Stimulated activated CD4-positive, alpha-beta T cell treated with anti-CD3 and anti-CD28 coated beads, TNF-alpha, amount 100 ng/mL, for 1 hour (primary cell): ENCODE measurements at regions not wholly inside any gene's neighbourhood (a gene's known extent, or its start where the extent isn't known, plus 50 kb on each side); places are given as distances from the start of the nearest gene placed in this dataset.
"Not testable (repeated sequence)": the region's sequence is repeated elsewhere in the genome, so short reads cannot be mapped to it uniquely, and the experiment has no call there.

Experiments used
- DNase-seq, 3 donors: peaks; one replicate each; pipeline ENCODE4 v3.0.0-alpha.2; 2020; ENCODE audit warnings: low read depth in 3 of 3, low spot score in 1 of 3

DNA sequence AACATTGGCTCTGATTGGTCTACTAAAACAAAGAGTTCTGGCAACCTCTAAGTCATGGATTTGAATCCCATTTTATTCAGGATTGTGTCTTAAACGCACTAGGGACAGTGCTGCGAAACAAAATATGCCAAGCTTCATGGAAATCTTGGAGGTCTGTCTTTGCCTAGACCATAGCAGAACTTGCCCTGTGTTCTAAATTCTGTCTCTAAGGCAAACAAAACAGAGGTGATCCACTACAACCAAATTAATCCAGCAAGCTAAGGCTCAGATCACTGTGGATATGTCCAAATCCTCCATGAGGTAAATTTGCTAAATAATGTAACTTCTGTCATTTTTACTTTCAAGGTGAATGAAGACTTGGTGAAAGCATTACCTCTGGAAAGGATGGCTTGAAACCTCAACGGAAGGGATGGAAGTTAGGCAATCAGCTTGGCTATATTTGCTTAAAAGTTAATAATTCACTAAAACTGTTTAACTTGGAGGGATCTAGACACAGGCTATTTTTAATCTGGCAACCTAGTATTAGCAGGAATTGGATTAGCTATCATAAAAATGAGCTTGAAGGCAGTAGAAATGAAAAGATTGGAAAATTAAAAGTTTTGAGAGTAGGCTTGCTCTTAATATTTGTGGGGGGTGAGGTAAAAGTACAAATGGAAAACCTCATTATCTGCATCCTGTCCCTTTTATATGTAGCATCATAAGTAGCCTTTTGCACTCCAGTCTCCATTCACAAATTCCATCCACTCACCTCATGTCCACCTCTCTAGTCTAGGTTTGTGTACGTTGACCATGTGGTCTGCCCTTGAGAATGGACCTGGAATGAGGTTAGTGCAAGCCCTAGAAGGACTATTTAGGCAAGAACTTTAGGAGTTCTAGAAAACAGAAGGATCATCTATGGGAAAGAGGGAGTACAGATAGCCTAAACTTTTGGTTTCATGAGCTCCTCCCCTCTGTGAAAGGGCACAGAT, 176.2 kb downstream of the SMC2 start:
- no peak for DNase-seq

GRCh38 chr9:104276709-104277245, 182.7 kb downstream of the SMC2 start:
- no peak for DNase-seq

GRCh38 chr9:104278929-104279496, 184.9 kb downstream of the SMC2 start:
- no peak for DNase-seq

DNA sequence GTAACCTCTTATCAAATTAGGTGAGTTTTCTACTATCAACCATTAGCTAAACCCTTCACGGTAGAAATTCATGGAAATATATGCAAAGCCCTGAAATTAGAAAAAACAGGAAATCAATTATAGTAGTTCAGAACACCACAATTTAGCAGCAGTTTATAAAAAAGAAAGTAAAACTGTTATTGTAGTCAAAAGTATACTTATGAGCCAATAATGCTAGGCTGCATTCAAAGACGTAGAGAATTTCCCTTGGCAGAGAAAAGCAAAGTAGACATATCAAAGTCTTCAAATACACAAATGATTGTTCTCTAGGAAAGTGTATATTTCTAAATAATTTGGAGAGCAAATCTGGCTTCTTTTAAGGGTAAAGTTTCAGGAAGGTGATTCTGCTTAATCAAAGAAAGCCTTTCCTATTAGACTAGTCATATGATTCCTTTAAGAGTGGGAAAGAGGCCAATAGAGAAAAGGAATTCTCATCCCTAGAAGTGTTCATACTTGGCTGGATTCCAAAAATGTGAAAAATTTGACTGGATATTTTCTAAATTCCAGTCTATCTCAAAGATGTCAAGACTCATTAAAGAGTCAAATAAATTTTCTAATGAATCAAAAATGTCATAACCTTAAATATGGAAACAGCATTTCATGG, 185.5 kb downstream of the SMC2 start:
- no peak for DNase-seq

GRCh38 chr9:104280178-104280560, 186.1 kb downstream of the SMC2 start:
- DNase-seq, result no peak

- no peak for DNase-seq
Measured at GRCh38 chr9:104280711-104281110, 186.6 kb downstream of the SMC2 start.

- no peak for DNase-seq
Measured at GRCh38 chr9:104286187-104286586, 192.1 kb downstream of the SMC2 start.

DNA sequence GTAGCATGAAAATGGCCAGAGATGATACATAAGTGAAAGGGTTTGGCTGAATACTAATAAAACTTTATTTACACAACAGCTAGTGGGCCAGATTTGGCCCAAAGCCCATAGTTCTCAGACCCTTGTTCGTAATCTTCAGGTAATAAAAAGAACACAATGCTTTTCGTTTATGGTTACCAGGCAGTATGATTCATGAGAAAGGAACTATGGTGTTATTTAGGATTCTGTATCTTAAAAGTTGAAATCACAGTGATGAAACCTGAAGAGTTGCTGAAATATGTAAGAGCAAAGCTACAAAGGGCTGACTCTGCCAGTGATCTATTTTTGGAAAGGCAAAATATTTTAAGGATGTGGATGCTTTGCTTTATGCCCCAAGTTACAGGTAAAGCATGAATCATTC, 192.7 kb downstream of the SMC2 start:
- no peak for DNase-seq

DNA sequence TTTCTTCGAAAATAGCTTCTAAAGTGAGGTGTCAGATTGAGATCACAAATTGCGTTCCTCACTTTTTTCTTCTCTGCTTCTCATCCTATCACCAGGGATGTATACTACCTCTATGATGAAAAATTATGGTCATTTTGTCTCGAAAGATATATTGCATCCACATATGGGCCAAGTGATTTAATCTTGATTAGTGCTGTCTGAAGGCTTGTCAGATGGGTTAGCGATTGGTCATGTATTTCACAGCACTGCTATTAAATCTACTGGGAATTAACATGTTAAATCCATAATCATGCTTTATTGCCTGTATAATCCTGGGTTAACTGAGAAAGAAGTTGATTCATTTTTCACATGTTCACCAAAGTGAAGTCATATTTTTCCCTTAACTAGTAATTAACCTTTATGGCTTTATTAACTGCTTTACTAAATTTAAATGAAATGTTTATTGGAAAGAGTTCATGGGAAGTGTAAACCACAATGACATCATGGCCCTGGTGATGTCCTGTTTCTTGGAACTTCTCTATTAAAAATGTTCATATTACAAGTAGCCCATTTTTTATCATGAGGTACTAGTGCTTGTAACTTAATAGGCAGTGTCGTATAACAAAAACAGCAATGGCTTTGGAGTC, 193.3 kb downstream of the SMC2 start:
- DNase-seq, result no peak

GRCh38 chr9:104293877-104294276, 199.8 kb downstream of the SMC2 start:
- no peak for DNase-seq

DNA sequence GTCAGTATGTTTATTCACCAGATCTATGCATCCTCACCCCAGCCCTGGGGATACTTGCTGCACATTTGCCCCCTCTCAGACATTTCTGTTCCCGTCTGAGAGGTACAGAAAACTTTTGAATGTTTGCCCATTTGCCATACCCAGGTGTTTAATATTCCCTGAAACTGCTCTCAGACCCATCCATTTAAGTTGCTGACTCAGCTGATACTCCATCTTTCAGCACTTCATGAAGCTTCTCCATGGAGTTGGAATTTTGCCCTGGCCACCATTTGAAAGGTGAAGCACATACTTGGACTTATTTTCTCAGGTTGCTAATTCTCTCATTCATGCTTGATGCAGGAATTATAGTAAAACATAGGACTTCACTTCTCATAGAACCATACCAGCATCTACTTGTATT, 203.9 kb upstream of the OR13F1 start:
- DNase-seq, result no peak

DNA sequence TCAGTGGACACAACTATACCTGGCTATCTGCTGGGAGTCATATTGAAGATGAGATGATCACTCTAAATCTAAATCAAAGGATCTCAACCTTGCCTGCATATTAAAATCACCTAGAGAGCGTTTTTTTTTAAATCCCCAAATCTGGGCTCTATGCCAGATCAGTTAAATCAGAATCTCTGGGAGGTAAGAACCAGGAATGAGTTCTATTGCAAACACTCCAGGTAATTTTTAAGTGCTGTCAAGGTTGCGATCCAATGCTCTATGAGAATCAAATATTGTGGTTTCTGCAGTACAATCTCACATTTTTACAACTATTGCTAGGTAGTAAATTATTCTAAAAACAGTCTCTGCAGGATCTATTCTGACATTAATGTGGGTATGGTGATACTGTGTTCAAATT, 202.3 kb upstream of the OR13F1 start:
- DNase-seq, result no peak

DNA sequence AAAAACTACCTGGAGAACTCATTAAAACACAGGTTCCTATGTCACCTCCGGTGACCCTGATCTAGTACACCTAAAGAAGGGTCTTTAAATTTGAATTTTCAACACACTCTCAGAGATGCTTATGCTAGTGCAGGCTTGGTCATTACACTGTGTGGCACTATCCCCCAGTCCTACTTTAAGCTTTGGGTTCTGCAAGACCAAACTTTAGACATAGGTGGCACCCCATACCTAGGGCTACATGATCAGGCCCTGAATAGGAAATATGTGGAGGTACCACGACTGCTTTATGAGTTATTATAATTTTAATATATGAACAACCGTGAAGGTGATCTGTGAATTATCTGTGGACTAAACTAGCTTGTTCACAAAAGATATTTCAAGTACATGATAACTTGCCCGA, 201.3 kb upstream of the OR13F1 start:
- DNase-seq, result no peak

DNA sequence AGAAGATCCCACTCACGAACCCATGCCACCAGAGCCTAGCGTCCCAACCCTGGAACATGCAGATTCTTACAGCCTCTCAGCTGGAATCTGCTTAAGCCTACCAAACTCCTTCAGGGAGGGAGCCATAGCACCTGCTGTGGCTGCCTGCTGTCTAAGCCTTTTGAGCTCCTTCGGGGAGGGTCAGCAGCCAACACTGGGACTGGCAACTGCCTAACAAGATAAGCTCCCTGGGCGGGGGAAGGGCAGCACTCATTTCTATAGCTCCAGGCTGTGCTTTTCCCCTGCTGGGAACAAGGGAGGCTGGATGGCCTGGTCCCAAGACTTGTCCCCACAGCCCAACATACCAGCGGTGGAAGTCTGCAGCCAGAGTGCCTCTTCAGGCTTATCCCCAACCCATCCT, 199.1 kb upstream of the OR13F1 start:
- DNase-seq, result no peak

DNA sequence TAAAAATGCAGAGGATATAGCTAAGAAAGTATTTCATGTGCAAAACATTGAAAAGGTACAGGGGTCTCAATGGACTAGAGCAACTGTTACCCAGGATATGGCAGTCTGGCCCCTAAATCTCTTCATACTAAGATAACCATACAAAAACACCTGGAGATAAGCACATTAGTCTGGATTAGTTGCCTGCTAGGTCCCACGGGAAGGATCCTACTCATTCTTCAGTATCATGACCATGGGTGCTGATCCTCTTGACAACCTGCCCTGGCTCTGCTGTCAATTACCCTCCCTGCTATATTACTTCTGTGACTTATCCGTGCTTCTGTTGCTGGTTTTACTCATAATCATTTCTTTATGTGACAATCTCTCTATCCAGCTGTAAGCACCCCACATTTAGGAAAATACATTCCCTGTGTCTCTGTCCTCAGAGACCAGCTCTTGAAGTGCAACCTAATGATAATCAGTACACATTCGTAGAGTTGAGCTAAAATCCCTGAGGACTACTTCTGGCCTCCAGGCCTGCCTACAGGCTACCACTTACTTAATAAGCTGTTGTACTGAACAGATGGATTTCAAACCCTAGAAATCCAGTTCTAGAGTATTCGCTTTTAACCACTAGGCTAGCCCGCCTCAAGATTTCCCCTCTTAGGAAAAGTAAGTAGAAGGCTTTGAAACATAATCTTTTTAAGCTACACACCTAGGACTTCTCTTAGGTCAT, 190.5 kb upstream of the OR13F1 start:
- no peak for DNase-seq

DNA sequence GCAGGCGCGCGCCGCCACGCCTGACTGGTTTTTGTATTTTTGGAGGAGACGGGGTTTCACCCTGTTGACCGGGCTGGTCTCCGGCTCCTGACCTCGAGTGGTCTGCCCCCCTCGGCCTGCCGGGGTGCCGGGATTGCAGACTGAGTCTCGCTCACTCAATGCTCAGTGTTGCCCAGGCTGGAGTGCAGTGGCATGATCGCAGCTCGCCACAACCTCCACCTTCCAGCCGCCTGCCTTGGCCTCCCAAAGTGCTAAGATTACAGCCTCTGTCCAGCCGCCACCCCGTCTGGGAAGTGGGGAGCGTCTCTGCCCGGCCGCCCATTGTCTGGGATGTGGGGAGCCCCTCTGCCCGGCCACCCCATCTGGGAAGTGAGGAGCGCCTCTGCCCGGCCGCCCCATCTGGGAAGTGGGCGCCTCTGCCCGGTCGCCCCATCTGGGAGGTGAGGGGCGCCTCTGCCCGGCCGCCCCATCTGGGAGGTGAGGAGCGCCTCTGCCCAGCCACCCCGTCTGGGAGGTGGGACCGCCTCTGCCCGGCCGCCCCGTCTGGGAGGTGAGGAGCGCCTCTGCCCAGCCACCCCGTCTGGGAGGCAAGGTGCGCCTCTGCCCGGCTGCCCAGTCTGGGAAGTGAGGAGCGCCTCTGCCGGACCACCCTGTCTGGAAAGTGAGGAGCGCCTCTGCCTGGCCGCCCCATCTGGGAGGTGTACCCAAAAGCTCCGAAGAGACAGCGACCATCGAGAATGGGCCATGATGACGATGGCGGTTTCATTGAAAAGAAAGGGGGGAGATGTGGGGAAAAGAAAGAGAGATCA, 187.7 kb upstream of the OR13F1 start:
- not testable (repeated sequence) for DNase-seq

DNA sequence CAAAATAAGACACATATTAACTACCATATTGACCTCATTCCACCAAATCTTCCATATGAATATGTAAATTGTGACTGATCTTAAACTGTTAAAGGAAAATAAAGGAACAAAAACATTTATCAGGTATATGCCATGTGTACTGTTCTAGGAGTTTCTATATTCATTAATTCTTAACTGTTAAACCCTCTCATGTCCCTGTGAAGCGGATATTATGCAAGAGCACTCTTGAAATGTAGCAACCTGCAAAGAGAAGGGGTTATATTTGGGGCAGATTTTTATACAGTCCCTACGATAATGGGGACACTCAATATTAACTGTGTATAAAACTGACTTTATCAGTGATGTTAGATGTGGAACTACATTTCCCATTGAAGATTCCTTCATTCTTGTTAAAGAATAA, 184.9 kb upstream of the OR13F1 start:
- DNase-seq, result no peak

DNA sequence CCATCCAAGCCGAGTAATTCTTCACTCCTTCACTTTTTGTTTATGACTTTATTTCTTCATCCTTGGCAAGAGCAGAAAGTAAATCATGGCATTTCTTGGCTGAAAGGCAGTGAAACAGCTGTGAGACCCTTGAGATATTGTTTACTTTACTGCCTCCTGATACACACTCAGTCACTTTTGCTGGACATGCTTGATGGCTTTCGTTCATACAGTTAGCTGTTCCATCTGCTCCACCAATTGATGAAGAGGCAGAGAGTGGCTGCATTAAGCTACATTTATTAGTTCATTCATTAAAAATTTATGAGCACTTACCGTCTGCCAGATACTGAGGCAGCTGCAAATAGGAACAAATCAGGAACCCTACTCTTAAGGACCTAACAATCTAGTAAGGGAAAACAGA, 184.4 kb upstream of the OR13F1 start:
- DNase-seq, result no peak

- no peak for DNase-seq
Measured at GRCh38 chr9:104322596-104322995, 181.5 kb upstream of the OR13F1 start.
